GM12801 (cell line): ENCODE measurements at regions not wholly inside any gene's neighbourhood (a gene's known extent, or its start where the extent isn't known, plus 50 kb on each side); places are given as distances from the start of the nearest gene placed in this dataset.

ENCODE experiments used
- TF ChIP-seq, protein P1 (sequence below): IDR thresholded peaks from one replicate; pipeline ENCODE4 v1.5.1; 2011; ENCODE audit warnings: control low read depth; ENCODE audit not compliant: insufficient read length; ENCODE audit errors: extremely low read depth

DNA sequence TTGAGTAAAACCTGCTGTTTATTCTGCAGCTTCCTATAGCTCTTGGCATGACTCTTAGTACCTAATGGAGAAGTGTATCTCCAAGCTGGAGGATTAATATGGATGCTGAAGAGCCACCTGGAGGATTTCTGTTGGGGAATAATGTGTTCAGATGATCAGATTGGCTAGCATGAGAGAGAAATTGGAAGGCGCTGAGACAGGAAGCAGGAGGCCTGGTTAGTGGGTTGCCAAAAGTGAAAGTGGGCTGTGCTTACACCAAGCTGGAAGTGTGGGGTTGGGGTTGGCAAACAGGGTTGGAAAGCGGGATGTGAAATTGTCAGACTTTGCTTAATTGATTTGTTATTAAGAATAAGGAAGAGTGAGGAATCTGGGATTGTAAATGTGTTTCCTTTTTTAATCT, 111.8 kb upstream of the PLPP4 start:
- TF ChIP-seq, protein P1, sequence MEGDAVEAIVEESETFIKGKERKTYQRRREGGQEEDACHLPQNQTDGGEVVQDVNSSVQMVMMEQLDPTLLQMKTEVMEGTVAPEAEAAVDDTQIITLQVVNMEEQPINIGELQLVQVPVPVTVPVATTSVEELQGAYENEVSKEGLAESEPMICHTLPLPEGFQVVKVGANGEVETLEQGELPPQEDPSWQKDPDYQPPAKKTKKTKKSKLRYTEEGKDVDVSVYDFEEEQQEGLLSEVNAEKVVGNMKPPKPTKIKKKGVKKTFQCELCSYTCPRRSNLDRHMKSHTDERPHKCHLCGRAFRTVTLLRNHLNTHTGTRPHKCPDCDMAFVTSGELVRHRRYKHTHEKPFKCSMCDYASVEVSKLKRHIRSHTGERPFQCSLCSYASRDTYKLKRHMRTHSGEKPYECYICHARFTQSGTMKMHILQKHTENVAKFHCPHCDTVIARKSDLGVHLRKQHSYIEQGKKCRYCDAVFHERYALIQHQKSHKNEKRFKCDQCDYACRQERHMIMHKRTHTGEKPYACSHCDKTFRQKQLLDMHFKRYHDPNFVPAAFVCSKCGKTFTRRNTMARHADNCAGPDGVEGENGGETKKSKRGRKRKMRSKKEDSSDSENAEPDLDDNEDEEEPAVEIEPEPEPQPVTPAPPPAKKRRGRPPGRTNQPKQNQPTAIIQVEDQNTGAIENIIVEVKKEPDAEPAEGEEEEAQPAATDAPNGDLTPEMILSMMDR = no peak

DNA sequence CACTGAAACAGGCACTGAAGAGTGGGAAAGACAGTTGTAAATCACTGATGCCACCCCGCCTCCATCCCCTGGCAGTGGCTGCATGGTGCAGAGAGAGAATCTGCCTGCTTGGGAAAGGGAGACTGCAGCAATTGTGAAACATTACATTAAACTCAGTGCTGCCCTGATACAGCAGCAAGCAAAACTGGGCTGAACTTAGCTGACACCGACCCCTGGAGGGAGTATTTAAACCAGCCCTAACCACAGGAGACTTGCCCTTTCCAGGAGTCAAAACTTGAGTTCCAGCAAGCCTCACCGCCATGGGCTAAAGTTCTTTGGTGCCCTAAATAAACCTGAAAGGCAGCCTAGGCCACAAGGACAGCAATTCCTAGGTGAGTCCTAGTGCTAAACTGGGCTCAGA, 109.4 kb upstream of the PLPP4 start:
- TF ChIP-seq, protein P1 = no peak

DNA sequence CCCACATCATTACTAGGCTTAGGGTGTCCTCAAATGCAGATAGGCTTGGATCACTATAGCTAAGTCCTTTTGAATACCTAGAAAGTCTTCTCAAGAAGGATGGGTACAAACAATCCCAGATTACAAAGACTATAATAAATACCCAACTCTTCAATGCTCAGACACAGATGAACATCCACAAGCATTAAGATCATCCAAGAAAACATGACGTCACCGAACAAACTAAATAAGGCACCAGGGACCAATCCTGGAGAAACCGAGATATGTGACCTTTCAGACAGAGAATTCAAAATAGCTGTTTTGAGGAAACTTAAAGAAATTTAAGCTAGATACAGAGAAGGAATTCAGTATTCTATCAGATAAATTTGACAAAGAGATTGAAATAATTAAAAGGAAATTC, 108.0 kb upstream of the PLPP4 start:
- TF ChIP-seq, protein P1 = no peak

DNA sequence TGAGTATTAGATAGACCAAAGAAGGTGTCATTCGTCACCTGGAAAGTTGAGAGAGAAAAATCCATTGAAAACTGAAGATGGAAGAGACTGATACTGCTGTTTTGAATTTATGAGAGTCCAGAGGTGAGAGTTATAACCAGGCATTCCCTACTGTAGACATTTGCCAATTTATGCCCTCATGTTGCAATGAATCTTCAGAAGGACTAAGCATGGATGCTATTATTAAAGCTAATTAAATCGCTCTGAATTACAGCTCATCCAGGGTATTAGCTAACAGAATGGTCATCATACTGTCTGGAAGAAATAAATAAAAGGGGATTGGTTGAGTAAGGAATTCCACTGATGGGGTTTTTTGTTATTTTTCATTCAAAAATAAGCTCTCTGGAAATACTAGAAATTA, 101.6 kb upstream of the PLPP4 start:
- TF ChIP-seq, protein P1 = no peak

DNA sequence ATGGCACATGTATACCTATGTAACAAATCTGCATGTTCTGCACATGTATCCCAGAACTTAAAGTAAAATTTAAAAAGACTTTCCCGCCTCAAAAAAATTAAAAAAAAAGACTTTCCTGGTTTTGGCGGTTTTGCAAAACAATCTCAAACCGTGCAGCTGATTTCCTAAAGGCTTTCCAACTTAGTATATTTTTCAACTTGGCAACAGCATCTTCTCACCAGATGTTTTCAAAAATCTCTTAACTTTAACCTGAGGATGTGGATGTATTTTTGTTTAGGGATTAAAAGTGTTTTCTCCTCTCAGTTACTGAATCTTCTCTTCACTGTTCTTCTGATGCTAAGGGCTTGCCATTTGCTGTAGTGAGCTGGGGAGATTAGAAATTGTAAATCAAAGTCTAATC, 96.5 kb upstream of the PLPP4 start:
- TF ChIP-seq, protein P1 = no peak

DNA sequence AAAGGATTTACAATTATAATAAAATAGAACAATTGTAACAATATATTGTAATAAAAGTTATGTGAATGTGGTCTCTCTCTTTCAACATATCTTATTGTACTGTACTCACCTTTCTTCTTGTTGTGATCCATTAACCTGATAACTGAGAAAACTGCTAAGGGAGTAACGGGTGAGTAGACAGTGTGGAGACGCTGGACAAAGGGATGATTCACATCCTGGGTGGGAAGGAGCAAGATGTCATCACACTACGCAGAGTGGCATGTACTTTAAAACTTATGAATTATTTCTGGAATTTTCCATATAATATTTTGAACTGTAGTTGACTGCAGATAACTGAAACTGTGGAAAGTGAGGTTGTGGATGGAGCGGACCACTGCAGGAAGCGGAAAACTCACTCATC, 91.2 kb upstream of the PLPP4 start:
- TF ChIP-seq, protein P1 = no peak

DNA sequence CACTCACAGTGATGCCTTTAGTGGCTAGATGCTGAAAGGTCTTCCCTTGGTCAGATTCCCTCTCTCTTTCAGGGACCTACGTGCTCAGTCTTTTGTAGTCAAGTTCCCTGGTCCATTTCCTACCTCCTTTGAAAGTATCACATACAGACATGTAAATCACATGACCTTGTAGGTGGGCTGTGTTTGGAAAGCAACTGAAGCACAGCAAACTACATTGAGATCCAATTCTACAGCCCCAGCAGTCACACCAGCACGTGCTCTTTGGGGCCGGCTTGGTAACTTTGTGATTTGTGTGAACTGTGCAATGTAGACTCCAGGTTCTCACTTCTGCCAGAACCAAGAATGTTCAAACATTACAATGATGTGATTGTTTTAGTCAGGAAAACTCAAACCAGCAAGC, 89.7 kb upstream of the PLPP4 start:
- TF ChIP-seq, protein P1 = no peak

DNA sequence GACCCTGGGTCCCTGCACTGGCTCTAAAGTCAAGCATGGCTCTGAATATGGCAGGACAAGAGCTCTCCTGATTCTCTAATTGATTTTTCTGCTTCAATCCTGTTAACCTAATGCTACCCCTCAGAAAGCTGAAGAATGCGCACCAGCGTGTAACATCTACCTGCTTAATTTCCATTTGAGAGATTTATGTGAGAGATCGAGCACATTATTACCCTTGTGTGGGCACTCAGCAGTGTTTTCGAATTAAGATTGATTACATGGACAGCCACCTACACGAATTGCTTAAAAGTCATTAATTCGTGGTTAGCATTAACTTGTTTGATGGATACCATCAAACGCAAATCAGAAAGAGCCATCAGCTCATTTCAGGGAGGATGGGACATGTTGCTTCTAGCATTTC, 88.7 kb upstream of the PLPP4 start:
- TF ChIP-seq, protein P1 = no peak
